Smooth muscle cell (in vitro differentiated cells): ENCODE measurements at regions not wholly inside any gene's neighbourhood (a gene's known extent, or its start where the extent isn't known, plus 50 kb on each side); places are given as distances from the start of the nearest gene placed in this dataset.

Experiments used
- DNase-seq: peaks from one replicate; lab custom pipeline; 2025; ENCODE audit not compliant: unreplicated experiment; lab: John Stamatoyannopoulos, UW
- H2AFZ ChIP-seq: fragments of 200-600 bp; sonication (generic); 2 replicates; pipeline ENCODE4 v1.6.0; 2016; ENCODE audit warnings: antibody characterized with exemption, low read depth, mild to moderate bottlenecking
- H3F3A ChIP-seq: fragments of 200-600 bp; sonication (generic); 2 replicates; pipeline ENCODE4 v1.6.0; 2017; ENCODE audit warnings: antibody characterized with exemption, low read depth
- H3K27ac ChIP-seq: fragments of 200-600 bp; sonication (generic); 2 replicates; pipeline ENCODE4 v1.5.1; 2016; ENCODE audit warnings: low read depth, mild to moderate bottlenecking
- H3K27me3 ChIP-seq: fragments of 200-600 bp; sonication (generic); 2 replicates; pipeline ENCODE4 v1.6.1; 2016; ENCODE audit warnings: low read depth, mild to moderate bottlenecking
- H3K36me3 ChIP-seq: fragments of 200-600 bp; sonication (generic); 2 replicates; pipeline ENCODE4 v1.5.1; 2016; ENCODE audit warnings: low read depth
- H3K4me1 ChIP-seq: fragments of 200-600 bp; sonication (generic); 2 replicates; pipeline ENCODE4 v1.5.1; 2016; ENCODE audit warnings: low read depth
- H3K4me2 ChIP-seq: fragments of 200-600 bp; sonication (generic); 2 replicates; pipeline ENCODE4 v1.6.0; 2016; ENCODE audit warnings: mild to moderate bottlenecking
- H3K4me3 ChIP-seq: fragments of 200-600 bp; sonication (generic); 2 replicates; pipeline ENCODE4 v1.5.1; 2016; ENCODE audit warnings: mild to moderate bottlenecking
- H3K79me2 ChIP-seq: fragments of 200-600 bp; sonication (generic); 2 replicates; pipeline ENCODE4 v1.6.0; 2016; ENCODE audit warnings: low read depth, mild to moderate bottlenecking
- H3K9ac ChIP-seq: fragments of 200-600 bp; sonication (generic); 2 replicates; pipeline ENCODE4 v1.6.0; 2016; ENCODE audit warnings: low read depth
- H3K9me3 ChIP-seq: fragments of 200-600 bp; sonication (generic); replicated peaks from 2 replicates; pipeline ENCODE4 v1.5.1; 2016; ENCODE audit warnings: low read depth
- H4K20me1 ChIP-seq: fragments of 200-600 bp; sonication (generic); 2 replicates; pipeline ENCODE4 v1.6.0; 2016; ENCODE audit warnings: low read depth
- WGBS: methylation state at CpG from one replicate; pipeline ENCODE4 v1.1.7; 2016; ENCODE audit warnings: low lambda C conversion rate; 5-methylcytosine and 5-hydroxymethylcytosine counted together
- TF ChIP-seq, protein P1 (sequence below): fragments of 200-600 bp; sonication (generic); IDR thresholded peaks from 2 replicates; pipeline ENCODE4 v1.5.1; 2017; ENCODE audit warnings: borderline replicate concordance, mild to moderate bottlenecking, antibody characterized with exemption; ENCODE audit not compliant: insufficient read depth, poor library complexity, severe bottlenecking

GRCh38 chr3:132898141-132898540 is 140.1 kb upstream of the TMEM108 start:
- Histone ChIP-seq H3F3A (no peaks in the 10 kb centered on the region), H3K4me2 (no peak overlapping the region), H3K9ac (no peak overlapping the region), H3K4me1 (no peaks in the 10 kb centered on the region), H2AFZ (no peak overlapping the region), H3K27ac (no peak overlapping the region), H3K9me3 (no peaks in the 10 kb centered on the region), H3K4me3 (no peak overlapping the region), H4K20me1 (no peaks in the 10 kb centered on the region), H3K27me3 (no peaks in the 10 kb centered on the region), H3K36me3 (no peaks in the 10 kb centered on the region), H3K79me2 (no peaks in the 10 kb centered on the region)
- TF ChIP-seq, protein P1, sequence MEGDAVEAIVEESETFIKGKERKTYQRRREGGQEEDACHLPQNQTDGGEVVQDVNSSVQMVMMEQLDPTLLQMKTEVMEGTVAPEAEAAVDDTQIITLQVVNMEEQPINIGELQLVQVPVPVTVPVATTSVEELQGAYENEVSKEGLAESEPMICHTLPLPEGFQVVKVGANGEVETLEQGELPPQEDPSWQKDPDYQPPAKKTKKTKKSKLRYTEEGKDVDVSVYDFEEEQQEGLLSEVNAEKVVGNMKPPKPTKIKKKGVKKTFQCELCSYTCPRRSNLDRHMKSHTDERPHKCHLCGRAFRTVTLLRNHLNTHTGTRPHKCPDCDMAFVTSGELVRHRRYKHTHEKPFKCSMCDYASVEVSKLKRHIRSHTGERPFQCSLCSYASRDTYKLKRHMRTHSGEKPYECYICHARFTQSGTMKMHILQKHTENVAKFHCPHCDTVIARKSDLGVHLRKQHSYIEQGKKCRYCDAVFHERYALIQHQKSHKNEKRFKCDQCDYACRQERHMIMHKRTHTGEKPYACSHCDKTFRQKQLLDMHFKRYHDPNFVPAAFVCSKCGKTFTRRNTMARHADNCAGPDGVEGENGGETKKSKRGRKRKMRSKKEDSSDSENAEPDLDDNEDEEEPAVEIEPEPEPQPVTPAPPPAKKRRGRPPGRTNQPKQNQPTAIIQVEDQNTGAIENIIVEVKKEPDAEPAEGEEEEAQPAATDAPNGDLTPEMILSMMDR = no peak
- 90% methylated on average over 5 of the region's 5 CpGs for WGBS
- DNase-seq = no peak

DNA sequence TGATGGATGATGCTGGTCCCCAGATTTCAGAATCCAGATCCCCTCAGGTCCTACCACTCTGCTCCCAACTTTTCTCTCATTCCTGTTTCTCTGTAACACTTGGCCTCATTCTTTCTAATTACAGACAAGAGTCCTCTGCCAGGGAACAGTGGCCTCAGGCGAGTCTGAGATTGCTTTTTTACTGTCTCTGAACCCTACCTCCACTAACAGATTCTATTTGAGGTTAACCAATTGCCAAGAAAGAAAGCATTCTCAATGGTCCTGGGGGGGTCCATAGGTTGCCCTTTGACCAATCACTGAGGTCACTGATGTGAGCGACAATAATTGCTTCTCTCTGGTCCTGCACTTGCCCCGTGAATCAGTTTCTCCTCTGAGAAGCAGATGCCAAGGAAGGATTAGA is 145.2 kb upstream of the TMEM108 start:
- no peak for DNase-seq
- Histone ChIP-seq H3F3A (no peaks in the 10 kb centered on the region), H3K9ac (no peak overlapping the region), H3K9me3 (no peaks in the 10 kb centered on the region), H2AFZ (no peak overlapping the region), H3K4me2 (no peak overlapping the region), H3K4me1 (no peaks in the 10 kb centered on the region), H3K36me3 (no peaks in the 10 kb centered on the region), H3K79me2 (no peaks in the 10 kb centered on the region), H3K27ac (no peak overlapping the region), H3K4me3 (no peak overlapping the region), H3K27me3 (no peaks in the 10 kb centered on the region), H4K20me1 (no peaks in the 10 kb centered on the region)
- TF ChIP-seq, protein P1 = no peak
- WGBS = 56% methylated on average over 3 of the region's 3 CpGs

DNA sequence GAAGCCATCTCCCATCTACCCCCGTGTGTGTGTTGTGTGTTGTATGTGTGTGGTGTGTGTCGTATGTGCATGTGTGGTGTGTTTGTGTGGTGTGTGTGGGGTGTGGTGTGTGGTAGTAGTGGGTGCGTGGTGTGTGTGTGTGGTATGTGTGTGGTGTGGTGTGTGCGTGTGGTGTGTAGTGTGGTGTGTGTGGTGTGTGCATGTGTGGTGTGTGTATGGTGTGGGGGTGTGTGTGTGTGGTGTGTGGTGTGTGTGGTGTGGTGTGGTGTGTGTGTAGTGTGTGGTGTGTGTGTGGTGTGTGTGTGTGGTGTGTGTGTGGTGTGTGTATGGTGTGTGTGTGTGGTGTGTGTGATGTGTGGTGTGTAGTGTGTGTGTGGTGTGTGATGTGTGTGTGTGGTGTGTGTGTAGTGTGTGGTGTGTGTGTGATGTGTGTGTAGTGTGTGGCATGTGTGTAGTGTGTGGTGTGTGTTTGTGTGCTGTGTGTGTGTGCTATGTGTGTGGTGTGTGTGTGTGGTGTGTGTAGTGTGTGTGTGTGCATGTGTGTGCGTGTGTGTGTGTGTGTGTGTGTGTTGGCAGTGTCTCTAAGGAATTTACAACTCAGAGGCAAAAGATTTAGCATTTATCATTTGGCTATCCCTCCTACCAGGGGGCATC is 156.3 kb upstream of the TMEM108 start:
- H2AFZ ChIP-seq = no peak overlapping the region
- no peaks in the 10 kb centered on the region for H3K36me3 ChIP-seq
- 70% methylated on average over 4 of the region's 5 CpGs for WGBS
- no peak overlapping the region for H3K4me3 ChIP-seq
- no peaks in the 10 kb centered on the region for H4K20me1 ChIP-seq
- no peaks in the 10 kb centered on the region for H3K9me3 ChIP-seq
- H3K27ac ChIP-seq = no peak overlapping the region
- no peaks in the 10 kb centered on the region for H3K4me1 ChIP-seq
- H3F3A ChIP-seq = no peaks in the 10 kb centered on the region
- no peaks in the 10 kb centered on the region for H3K27me3 ChIP-seq
- no peak overlapping the region for H3K4me2 ChIP-seq
- no peaks in the 10 kb centered on the region for H3K79me2 ChIP-seq
- TF ChIP-seq, protein P1 = no peak
- H3K9ac ChIP-seq = no peak overlapping the region
- no peak for DNase-seq

DNA sequence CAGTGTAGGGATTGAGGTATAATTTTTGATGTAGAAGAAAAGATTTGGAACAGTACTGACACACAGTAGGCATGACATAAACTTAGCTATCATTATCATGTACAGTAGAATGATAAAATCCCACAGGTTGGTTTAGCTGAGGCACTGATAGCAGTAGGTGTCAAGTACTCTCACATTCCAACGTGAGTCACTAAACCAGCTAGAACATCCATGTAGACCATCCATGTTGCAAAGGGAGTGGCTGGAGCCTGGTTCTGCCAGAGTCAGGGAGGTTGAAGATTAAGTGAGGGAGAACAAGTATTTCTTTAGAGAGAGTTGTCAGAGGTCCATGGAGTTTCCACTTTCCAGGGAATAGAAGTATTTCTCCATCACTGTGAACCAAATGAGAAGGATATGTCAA is 157.2 kb upstream of the TMEM108 start:
- Histone ChIP-seq H3K79me2 (no peaks in the 10 kb centered on the region), H4K20me1 (no peaks in the 10 kb centered on the region), H3K4me1 (no peaks in the 10 kb centered on the region), H3K27me3 (no peaks in the 10 kb centered on the region), H3K36me3 (no peaks in the 10 kb centered on the region), H3K9ac (no peak overlapping the region), H3K27ac (no peak overlapping the region), H2AFZ (no peak overlapping the region), H3K4me3 (no peak overlapping the region), H3K4me2 (no peak overlapping the region), H3K9me3 (no peaks in the 10 kb centered on the region), H3F3A (no peaks in the 10 kb centered on the region)
- whole genome bisulfite sequencing = 57% methylated on average over 1 of the region's 1 CpG
- no peak for DNase-seq
- TF ChIP-seq, protein P1 = no peak
